HG02623 (cell line): ENCODE measurements at regions not wholly inside any gene's neighbourhood (a gene's known extent, or its start where the extent isn't known, plus 50 kb on each side); places are given as distances from the start of the nearest gene placed in this dataset.

Experiments used
- ATAC-seq: cut with Tn5 transposase; IDR thresholded peaks from one replicate; pipeline ENCODE4 v1.9.1; 2021; ENCODE audit warnings: moderate library complexity; ENCODE audit not compliant: unreplicated experiment

GRCh38 chr3:64290161-64290560, 64.9 kb upstream of the PRICKLE2 start:
- ATAC-seq: no peak

- ATAC-seq: no peak
Measured at GRCh38 chr3:64289622-64290021, 64.4 kb upstream of the PRICKLE2 start.

GRCh38 chr3:64278625-64279024, 53.4 kb upstream of the PRICKLE2 start:
- ATAC-seq: no peak

GRCh38 chr3:64276131-64276530, 50.9 kb upstream of the PRICKLE2 start:
- ATAC-seq: no peak
